ENCODE measurements at regions not wholly inside any gene's neighbourhood (a gene's known extent, or its start where the extent isn't known, plus 50 kb on each side); places are given as distances from the start of the nearest gene placed in this dataset.

GRCh38 chr2:128685841-128686496, 367.3 kb upstream of the HS6ST1 start:
- DNase-seq (ENCODE audit: low spot score) (no peak), FAIRE-seq (no peak), ATAC-seq (no peak)
- H3K9ac ChIP-seq (ENCODE audit: insufficient read depth, low read depth, low read length), result no peak overlapping the region
- in situ Hi-C loops (cut with HindIII; ENCODE audit: extremely low pct_ligation_motif_present, low pct_unique_long_range_greater_than_20kb) (no loop called here), intact Hi-C loops (cut with micrococcal nuclease; ENCODE audit: unreplicated experiment) (no loop called here)
- ChIA-PET CTCF (ENCODE audit: low intra/inter-chr PET ratio, low total read pairs) (no interaction called here), POLR2A (no interaction called here)
- H3K27me3 ChIP-seq (ENCODE audit: control insufficient read depth in 1 of 2, insufficient read depth in 2 of 2, low read length in 2 of 2), result peaks cover 3 to 47% of the 10 kb centered on the region in 2 experiments; a peak in 4 of 5 replicates
- H2AFZ ChIP-seq (ENCODE audit: low read length), result no peak overlapping the region
- H3K4me1 ChIP-seq (ENCODE audit: insufficient read depth, low read length), result no peaks in the 10 kb centered on the region
- no peaks in the 10 kb centered on the region for H4K20me1 ChIP-seq (ENCODE audit: insufficient read depth, low read length)
- no TSS peak for BruUV-seq (replicated peaks)
- no peaks in the 10 kb centered on the region for H3K36me3 ChIP-seq (replicated peaks in 1 of 2; ENCODE audit: control insufficient read depth in 1 of 2, insufficient read depth in 2 of 2, low read length in 2 of 2)
- no peak overlapping the region for H3K27ac ChIP-seq (ENCODE audit: extremely low read length, insufficient read depth, low read length)
- 39% methylated on average over 9 of the region's 10 CpGs for WGBS (ENCODE audit: low lambda C conversion rate)
- H3K4me3 ChIP-seq (replicated peaks in 1 of 3; ENCODE audit: insufficient read depth in 1 of 3, low read depth in 2 of 3, low read length in 3 of 3), result no peak overlapping the region
- H3K9me3 ChIP-seq (ENCODE audit: low read length), result no peaks in the 10 kb centered on the region
- H3K79me2 ChIP-seq (ENCODE audit: insufficient read depth, low read length), result no peaks in the 10 kb centered on the region
- no peak overlapping the region for H3K4me2 ChIP-seq (ENCODE audit: low read depth, low read length)
- TF ChIP-seq RNF2 (conservative IDR thresholded peaks at IDR 0.05; ENCODE audit: low read depth) (no peak), ZNF160 (CRISPR knock-in tag; IDR thresholded peaks at IDR 0.05) (no peak), FOXC1 (CRISPR knock-in tag; IDR thresholded peaks at IDR 0.05; ENCODE audit: borderline replicate concordance) (no peak), ZNF788 (CRISPR knock-in tag; IDR thresholded peaks at IDR 0.05; ENCODE audit: borderline replicate concordance) (no peak), ZNF280B (CRISPR knock-in tag; IDR thresholded peaks at IDR 0.05; ENCODE audit: borderline replicate concordance) (no peak), ARID2 (CRISPR knock-in tag; IDR thresholded peaks at IDR 0.05; ENCODE audit: borderline replicate concordance) (no peak), RBM39 (IDR thresholded peaks at IDR 0.05; ENCODE audit: low read depth, low read length, poor library complexity, severe bottlenecking) (no peak), MEF2D (CRISPR knock-in tag; IDR thresholded peaks at IDR 0.05) (no peak), ZNF441 (CRISPR knock-in tag; IDR thresholded peaks at IDR 0.05; ENCODE audit: borderline replicate concordance) (no peak), RARA (CRISPR knock-in tag; IDR thresholded peaks at IDR 0.05) (no peak), KAT7 (CRISPR knock-in tag; IDR thresholded peaks at IDR 0.05; ENCODE audit: borderline replicate concordance) (no peak), TEAD2 (CRISPR knock-in tag; IDR thresholded peaks at IDR 0.05) (no peak)
